Heart left ventricle (tissue), 16 donors: ENCODE measurements at regions not wholly inside any gene's neighbourhood (a gene's known extent, or its start where the extent isn't known, plus 50 kb on each side); places are given as distances from the start of the nearest gene placed in this dataset.
"Not testable (repeated sequence)": the region's sequence is repeated elsewhere in the genome, so short reads cannot be mapped to it uniquely, and the experiment has no call there.

Experiments
- ATAC-seq, 4 donors: fragments of 200-7000 bp; cut with Tn5 transposase; one replicate each; pipeline ENCODE4 v1.9.1; 2020 to 2022; ENCODE audit warnings: moderate library complexity in 4 of 4, mild to moderate bottlenecking in 3 of 4, moderate number of reproducible peaks in 1 of 4
- DNase-seq, 5 donors: peaks; one replicate each; pipeline ENCODE4 v3.0.0-alpha.2; 2020
- H3K27ac ChIP-seq, 12 donors: fragments of 200-600 bp; sonication (generic) in 4 of 12; one replicate each; pipeline versions ENCODE4 v1.5.0 to v1.8.0; 2016 to 2022; ENCODE audit warnings: mild to moderate bottlenecking in 2 of 12
- H3K27me3 ChIP-seq, 9 donors: fragments of 200-600 bp; sonication (generic) in 2 of 9; one replicate each; pipeline versions ENCODE4 v1.5.1 to v1.8.0; 2016 to 2022; ENCODE audit warnings: mild to moderate bottlenecking in 3 of 9
- H3K36me3 ChIP-seq, 9 donors: fragments of 200-600 bp; sonication (generic) in 2 of 9; one replicate each; pipeline versions ENCODE4 v1.5.0 to v1.8.0; 2018 to 2022; ENCODE audit warnings: mild to moderate bottlenecking in 2 of 9
- H3K4me1 ChIP-seq, 12 donors: fragments of 200-600 bp; sonication (generic) in 4 of 12; one replicate each; pipeline versions ENCODE4 v1.5.0 to v1.8.0; 2016 to 2022; ENCODE audit warnings: mild to moderate bottlenecking in 3 of 12
- H3K4me3 ChIP-seq, 12 donors: fragments of 200-600 bp; sonication (generic) in 4 of 12; one replicate each; pipeline versions ENCODE4 v1.5.0 to v1.8.0; 2017 to 2022; ENCODE audit warnings: mild to moderate bottlenecking in 9 of 12, moderate library complexity in 4 of 12
- H3K9me3 ChIP-seq, 12 donors: fragments of 200-600 bp; sonication (generic) in 4 of 12; one replicate each; pipeline versions ENCODE4 v1.5.0 to v1.8.0; 2016 to 2022; ENCODE audit warnings: mild to moderate bottlenecking in 1 of 12
- CTCF ChIP-seq, 12 donors: fragments of 200-600 bp; sonication (generic) in 4 of 12; IDR thresholded peaks; one replicate each; pipeline versions ENCODE4 v1.5.0 to v1.8.0; 2018 to 2022; ENCODE audit warnings: antibody characterized with exemption in 12 of 12, mild to moderate bottlenecking in 5 of 12
- POLR2A ChIP-seq, 2 donors: fragments of 450-650 bp; IDR thresholded peaks; one replicate each; pipeline ENCODE4 v1.6.1; 2017; ENCODE audit warnings: antibody characterized with exemption in 2 of 2, mild to moderate bottlenecking in 2 of 2, moderate library complexity in 2 of 2
- WGBS, 4 donors: extraction: QIAGEN DNeasy Blood & Tissue Kit in 2 of 4; methylation state at CpG; one replicate each; pipeline versions ENCODE4 v1.1.5 to v1.1.7; 2013 to 2018; 5-methylcytosine and 5-hydroxymethylcytosine counted together
- intact Hi-C, 10 donors: fragments of 100-400 bp; cut with DNase I; formaldehyde crosslinking; loops; one replicate each; pipeline versions ENCODE4 v1.11.1 to v1.14.2; 2022
- donor health status: ischemic (EF 13 %, LVEDD 7.1; RV severe dilation, severe dysfunction).
- donor health status: healthy with polysubstance abuse.
- donor health status: DM: no; HTN: yes; CAD: no.
- donor health status: DM: no; HTN: no; CAD: no.
- donor health status: ischemic (EF 25% LVEDD 6.9; RV normal size, moderate dysfunction).
- donor health status: ischemic (EF 25% LVEDD 5.7; RV mildly dilated, moderate dysfunction).
- donor health status: healthy.
- donor health status: DM: yes; HTN: yes; CAD: no.
- donor health status: ischemic (EF 35%, LVEDD 5.7; RV mildly dilated, moderate dysfunction).
- donor health status: nonischemic (EF 11% LVEDD 7.7; RV severe dilation, severe dysfunction).
- donor health status: DM: yes; HTN: yes; CAD: no.
- donor health status: PGD.
- donor health status: ischemic (EF 29% LVEDD 5.4; RV normal size, mild dysfunction).
- donor health status: nonischemic (EF 23%, LVEDD 6.1; RV moderate dilation, normal function).

- intact Hi-C loops = no loop called here
- no peak for TF ChIP-seq POLR2A (IDR thresholded peaks at IDR 0.05)
- TF ChIP-seq CTCF (IDR thresholded peaks at IDR 0.05) = no peak
- ATAC-seq (no peak), DNase-seq (no peak)
- Histone ChIP-seq H3K4me3 (no peak overlapping the region), H3K27me3 (peaks cover 0 to 28% (median 0%) of the 10 kb centered on the region in 9 donors), H3K27ac (no peak overlapping the region), H3K9me3 (no peaks in the 10 kb centered on the region), H3K36me3 (no peaks in the 10 kb centered on the region), H3K4me1 (no peaks in the 10 kb centered on the region)
- 79 to 88% (median 86%) methylated on average over 9 of the region's 9 CpGs for WGBS, 4 donors
Measured at GRCh38 chr2:392926-393280, 105.0 kb upstream of the ALKAL2 start.

- Histone ChIP-seq H3K27me3 (peaks cover 0 to 30% (median 0%) of the 10 kb centered on the region in 9 donors), H3K36me3 (no peaks in the 10 kb centered on the region), H3K27ac (no peak overlapping the region), H3K4me1 (no peaks in the 10 kb centered on the region), H3K4me3 (no peak overlapping the region), H3K9me3 (no peaks in the 10 kb centered on the region)
- ATAC-seq (no peak), DNase-seq (no peak)
- no peak for TF ChIP-seq POLR2A (IDR thresholded peaks at IDR 0.05)
- no peak for TF ChIP-seq CTCF (IDR thresholded peaks at IDR 0.05)
- WGBS, 4 donors = 78 to 85% (median 82%) methylated on average over 27 to 32 of the region's 32 CpGs
- intact Hi-C loops = no loop called here
Measured at GRCh38 chr2:392181-392925, 104.5 kb upstream of the ALKAL2 start.

GRCh38 chr2:391696-392095 lies 103.8 kb upstream of the ALKAL2 start:
- no peak for DNase-seq
- no peak overlapping the region for H3K4me3 ChIP-seq
- TF ChIP-seq CTCF (IDR thresholded peaks at IDR 0.05) (no peak), POLR2A (IDR thresholded peaks at IDR 0.05) (no peak)
- no peaks in the 10 kb centered on the region for H3K4me1 ChIP-seq
- intact Hi-C loops = no loop called here
- no peak overlapping the region for H3K27ac ChIP-seq
- no peak for ATAC-seq
- no peaks in the 10 kb centered on the region for H3K36me3 ChIP-seq
- H3K9me3 ChIP-seq = no peaks in the 10 kb centered on the region
- H3K27me3 ChIP-seq = peaks cover 0 to 30% (median 0%) of the 10 kb centered on the region in 9 donors
- WGBS, 4 donors = 62 to 73% (median 67%) methylated on average over 6 of the region's 6 CpGs

- no peak overlapping the region for H3K4me3 ChIP-seq
- H3K27ac ChIP-seq = no peak overlapping the region
- peaks cover 0 to 30% (median 0%) of the 10 kb centered on the region in 9 donors for H3K27me3 ChIP-seq
- H3K36me3 ChIP-seq = no peaks in the 10 kb centered on the region
- H3K4me1 ChIP-seq = no peaks in the 10 kb centered on the region
- TF ChIP-seq CTCF (IDR thresholded peaks at IDR 0.05) (no peak), POLR2A (IDR thresholded peaks at IDR 0.05) (no peak)
- DNase-seq = no peak
- H3K9me3 ChIP-seq = no peaks in the 10 kb centered on the region
- WGBS, 4 donors = 84 to 88% (median 88%) methylated on average over 14 of the region's 14 CpGs
- intact Hi-C loops = no loop called here
- ATAC-seq = no peak
Measured at GRCh38 chr2:390959-391358, 103.1 kb upstream of the ALKAL2 start.

GRCh38 chr2:389985-390384 lies 102.1 kb upstream of the ALKAL2 start:
- H3K4me3 ChIP-seq, H3K36me3 ChIP-seq, H3K9me3 ChIP-seq, ATAC-seq, H3K4me1 ChIP-seq, intact Hi-C loops, DNase-seq, H3K27ac ChIP-seq: not testable (repeated sequence)
- WGBS, 4 donors = 91 to 98% (median 96%) methylated on average over 15 of the region's 15 CpGs
- H3K27me3 ChIP-seq = peaks cover 0 to 28% (median 0%) of the 10 kb centered on the region in 9 donors

GRCh38 chr2:388752-389151 lies 100.9 kb upstream of the ALKAL2 start:
- H3K27me3 ChIP-seq = peaks cover 0 to 31% (median under 1%) of the 10 kb centered on the region in 9 donors
- WGBS, 4 donors = 96 to 97% (median 97%) methylated on average over 24 of the region's 24 CpGs
- DNase-seq, intact Hi-C loops, H3K9me3 ChIP-seq, H3K27ac ChIP-seq, ATAC-seq, H3K4me3 ChIP-seq, H3K36me3 ChIP-seq, H3K4me1 ChIP-seq: not testable (repeated sequence)
